ENCODE measurements at regions not wholly inside any gene's neighbourhood (a gene's known extent, or its start where the extent isn't known, plus 50 kb on each side); places are given as distances from the start of the nearest gene placed in this dataset.

DNA sequence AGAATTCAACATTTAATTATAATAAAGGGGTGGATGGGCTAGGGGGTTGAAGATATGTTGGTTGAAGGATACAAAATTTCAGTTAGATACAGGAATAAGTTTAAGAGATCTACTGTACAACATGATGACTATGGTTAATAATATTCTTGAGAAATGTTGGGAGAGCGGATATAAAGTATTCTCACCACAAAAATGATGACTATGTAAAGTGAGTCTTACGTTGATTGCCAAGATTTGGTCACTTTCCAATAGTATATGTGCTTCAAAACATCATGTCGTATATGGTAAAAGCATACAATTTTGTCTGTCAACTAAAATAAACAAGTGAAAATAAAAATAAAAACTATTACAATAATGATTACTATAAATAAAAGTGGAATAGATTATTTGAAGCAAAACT lies 802.0 kb downstream of the C12orf50 start:
- TF ChIP-seq, protein P1, sequence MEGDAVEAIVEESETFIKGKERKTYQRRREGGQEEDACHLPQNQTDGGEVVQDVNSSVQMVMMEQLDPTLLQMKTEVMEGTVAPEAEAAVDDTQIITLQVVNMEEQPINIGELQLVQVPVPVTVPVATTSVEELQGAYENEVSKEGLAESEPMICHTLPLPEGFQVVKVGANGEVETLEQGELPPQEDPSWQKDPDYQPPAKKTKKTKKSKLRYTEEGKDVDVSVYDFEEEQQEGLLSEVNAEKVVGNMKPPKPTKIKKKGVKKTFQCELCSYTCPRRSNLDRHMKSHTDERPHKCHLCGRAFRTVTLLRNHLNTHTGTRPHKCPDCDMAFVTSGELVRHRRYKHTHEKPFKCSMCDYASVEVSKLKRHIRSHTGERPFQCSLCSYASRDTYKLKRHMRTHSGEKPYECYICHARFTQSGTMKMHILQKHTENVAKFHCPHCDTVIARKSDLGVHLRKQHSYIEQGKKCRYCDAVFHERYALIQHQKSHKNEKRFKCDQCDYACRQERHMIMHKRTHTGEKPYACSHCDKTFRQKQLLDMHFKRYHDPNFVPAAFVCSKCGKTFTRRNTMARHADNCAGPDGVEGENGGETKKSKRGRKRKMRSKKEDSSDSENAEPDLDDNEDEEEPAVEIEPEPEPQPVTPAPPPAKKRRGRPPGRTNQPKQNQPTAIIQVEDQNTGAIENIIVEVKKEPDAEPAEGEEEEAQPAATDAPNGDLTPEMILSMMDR (IDR thresholded peaks at IDR 0.05; ENCODE audit: insufficient read depth, low read length, poor library complexity, severe bottlenecking) = no peak
- DNase-seq (ENCODE audit: extremely low read depth, insufficient read length) = no peak
- Histone ChIP-seq H3K36me3 (ENCODE audit: control insufficient read depth, insufficient read depth, low read length) (no peaks in the 10 kb centered on the region), H3K27me3 (replicated peaks; ENCODE audit: control insufficient read depth, insufficient read depth, low read length) (no peaks in the 10 kb centered on the region), H3K4me3 (replicated peaks; ENCODE audit: low read depth, low read length) (no peak overlapping the region)

DNA sequence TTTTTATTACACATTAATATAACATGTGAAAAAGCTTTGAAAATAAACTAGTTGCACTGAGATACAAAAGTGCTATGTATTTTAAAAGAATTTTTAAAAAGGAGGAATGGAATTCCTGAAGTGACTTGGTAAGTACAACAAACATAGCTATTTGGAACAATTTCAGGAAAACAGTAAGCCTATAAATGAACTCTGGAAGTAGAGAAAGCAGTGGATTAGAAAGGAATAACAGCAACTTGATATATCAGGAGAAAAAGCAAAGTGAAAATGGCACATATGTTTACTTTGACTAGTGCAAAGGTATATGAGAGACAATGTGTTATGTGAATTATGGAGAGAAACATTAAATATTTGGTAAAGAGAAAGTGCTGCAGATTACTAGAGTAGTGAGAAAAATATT lies 811.7 kb downstream of the C12orf50 start:
- TF ChIP-seq, protein P1 (IDR thresholded peaks at IDR 0.05; ENCODE audit: insufficient read depth, low read length, poor library complexity, severe bottlenecking) = no peak
- Histone ChIP-seq H3K27me3 (replicated peaks; ENCODE audit: control insufficient read depth, insufficient read depth, low read length) (no peaks in the 10 kb centered on the region), H3K4me3 (replicated peaks; ENCODE audit: low read depth, low read length) (no peak overlapping the region), H3K36me3 (ENCODE audit: control insufficient read depth, insufficient read depth, low read length) (no peaks in the 10 kb centered on the region)
- no peak for DNase-seq (ENCODE audit: extremely low read depth, insufficient read length)

DNA sequence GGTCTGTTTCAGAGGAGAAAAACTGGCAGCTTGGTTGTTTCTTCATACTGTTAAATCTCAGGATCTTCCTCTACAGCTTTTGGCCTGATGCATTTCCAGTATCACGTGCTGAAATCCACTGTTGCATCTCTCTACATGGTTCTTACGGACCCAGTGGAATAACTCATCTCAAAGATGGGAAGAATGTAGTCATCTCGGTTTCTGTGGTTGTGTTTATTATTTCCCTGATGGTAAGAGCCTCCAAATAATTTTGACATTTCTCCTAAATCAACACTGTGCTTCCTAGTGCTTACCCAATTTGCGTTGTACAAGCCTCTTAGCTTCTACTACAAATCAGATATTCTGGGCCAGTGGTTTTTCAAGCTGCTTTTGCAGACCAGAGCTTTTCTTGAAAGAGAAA lies 812.8 kb downstream of the C12orf50 start:
- TF ChIP-seq, protein P1 (IDR thresholded peaks at IDR 0.05; ENCODE audit: insufficient read depth, low read length, poor library complexity, severe bottlenecking) = no peak
- DNase-seq (ENCODE audit: extremely low read depth, insufficient read length) = no peak
- H3K4me3 ChIP-seq (replicated peaks; ENCODE audit: low read depth, low read length) = no peak overlapping the region
- no peaks in the 10 kb centered on the region for H3K27me3 ChIP-seq (replicated peaks; ENCODE audit: control insufficient read depth, insufficient read depth, low read length)
- H3K36me3 ChIP-seq (ENCODE audit: control insufficient read depth, insufficient read depth, low read length) = no peaks in the 10 kb centered on the region

DNA sequence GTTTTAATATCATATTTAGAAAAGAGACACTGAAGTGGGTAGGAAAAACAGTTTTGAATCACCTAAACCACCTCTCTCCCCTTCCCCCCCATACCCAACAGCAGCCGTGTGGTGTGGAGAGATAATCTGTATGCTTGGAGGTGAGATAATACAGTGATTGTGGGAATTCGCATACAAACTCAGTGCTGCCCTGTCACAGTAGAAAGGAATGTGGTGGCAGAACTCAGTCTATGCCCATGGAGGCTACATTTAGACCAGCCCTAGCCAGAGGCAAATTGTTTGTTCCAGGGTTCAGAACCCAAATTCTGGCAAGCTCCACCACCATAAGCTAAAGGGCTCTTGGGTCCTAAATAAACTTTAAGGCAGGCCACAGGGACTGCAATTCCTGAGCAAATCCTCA lies 827.0 kb downstream of the C12orf50 start:
- TF ChIP-seq, protein P1 (IDR thresholded peaks at IDR 0.05; ENCODE audit: insufficient read depth, low read length, poor library complexity, severe bottlenecking) = no peak
- Histone ChIP-seq H3K4me3 (replicated peaks; ENCODE audit: low read depth, low read length) (no peak overlapping the region), H3K27me3 (replicated peaks; ENCODE audit: control insufficient read depth, insufficient read depth, low read length) (no peaks in the 10 kb centered on the region), H3K36me3 (ENCODE audit: control insufficient read depth, insufficient read depth, low read length) (no peaks in the 10 kb centered on the region)
- no peak for DNase-seq (ENCODE audit: extremely low read depth, insufficient read length)

DNA sequence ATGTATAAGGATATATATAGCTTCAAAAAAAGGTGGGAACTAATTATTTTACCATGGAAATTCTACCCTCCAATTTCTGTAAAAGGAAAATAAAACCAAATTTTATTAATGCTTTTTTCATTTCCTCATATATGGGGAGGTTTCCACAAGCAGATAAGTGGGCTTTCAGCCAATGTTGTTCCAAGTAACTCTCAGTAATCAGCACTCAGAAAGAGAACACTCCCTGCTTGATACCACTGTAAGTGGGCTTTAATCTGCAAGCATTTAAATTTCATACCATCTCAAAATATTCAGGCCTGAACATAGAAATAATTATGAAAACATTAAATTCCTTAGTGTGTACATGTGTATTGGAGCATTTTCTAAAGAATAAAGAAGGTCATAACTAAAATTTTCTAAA lies 827.6 kb downstream of the C12orf50 start:
- Histone ChIP-seq H3K27me3 (replicated peaks; ENCODE audit: control insufficient read depth, insufficient read depth, low read length) (no peaks in the 10 kb centered on the region), H3K4me3 (replicated peaks; ENCODE audit: low read depth, low read length) (no peak overlapping the region), H3K36me3 (ENCODE audit: control insufficient read depth, insufficient read depth, low read length) (no peaks in the 10 kb centered on the region)
- DNase-seq (ENCODE audit: extremely low read depth, insufficient read length) = no peak
- TF ChIP-seq, protein P1 (IDR thresholded peaks at IDR 0.05; ENCODE audit: insufficient read depth, low read length, poor library complexity, severe bottlenecking) = no peak

DNA sequence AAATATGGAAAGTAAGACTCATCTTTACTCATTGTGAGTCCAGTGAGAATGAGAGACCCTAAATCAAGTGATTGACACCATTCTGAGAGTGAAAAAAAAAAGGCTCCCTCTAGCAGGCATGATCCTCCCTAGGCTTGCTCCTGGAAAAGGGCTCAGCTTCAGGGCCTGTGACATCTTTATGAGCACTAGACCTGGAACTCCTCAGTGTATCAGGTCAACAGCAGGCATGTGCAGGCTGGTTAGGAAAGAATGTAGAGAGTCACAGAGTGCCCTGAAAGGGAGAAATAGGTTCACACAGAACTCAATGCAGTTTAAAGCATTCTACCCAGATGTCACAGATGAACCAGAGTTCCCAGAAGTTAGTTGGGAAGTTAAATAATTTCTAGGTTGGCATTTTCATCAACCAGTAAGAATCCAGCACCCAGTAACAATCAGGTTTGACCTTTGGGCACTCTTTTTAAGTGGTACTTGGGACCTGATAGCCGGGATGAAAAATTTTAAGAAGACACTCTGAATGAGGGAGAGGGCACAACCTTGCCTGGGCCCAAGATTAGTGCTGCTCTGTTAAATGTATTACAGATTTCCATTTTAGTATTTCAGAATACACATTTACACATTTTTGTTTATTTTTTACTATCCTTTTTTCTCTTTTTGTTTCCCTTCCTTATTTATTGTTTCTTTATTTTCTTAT lies 828.8 kb downstream of the C12orf50 start:
- DNase-seq (ENCODE audit: extremely low read depth, insufficient read length) = no peak
- TF ChIP-seq, protein P1 (IDR thresholded peaks at IDR 0.05; ENCODE audit: insufficient read depth, low read length, poor library complexity, severe bottlenecking) = no peak
- H3K27me3 ChIP-seq (replicated peaks; ENCODE audit: control insufficient read depth, insufficient read depth, low read length) = no peaks in the 10 kb centered on the region
- no peaks in the 10 kb centered on the region for H3K36me3 ChIP-seq (ENCODE audit: control insufficient read depth, insufficient read depth, low read length)
- no peak overlapping the region for H3K4me3 ChIP-seq (replicated peaks; ENCODE audit: low read depth, low read length)
